ENCODE measurements at regions not wholly inside any gene's neighbourhood (a gene's known extent, or its start where the extent isn't known, plus 50 kb on each side); places are given as distances from the start of the nearest gene placed in this dataset.

GRCh38 chr14:96681829-96682228 lies 115.4 kb upstream of the VRK1 start:
- peak; percentile 4 for DNase-seq (ENCODE audit: low read depth)
- H3K4me3 ChIP-seq (ENCODE audit: low read depth, low read length), result no peak overlapping the region
- no peak for TF ChIP-seq CTCF (conservative IDR thresholded peaks at IDR 0.05; ENCODE audit: low read depth, low read length)

- TF ChIP-seq CTCF (conservative IDR thresholded peaks at IDR 0.05; ENCODE audit: low read depth, low read length), result no peak
- DNase-seq (ENCODE audit: low read depth), result no peak
- H3K4me3 ChIP-seq (ENCODE audit: low read depth, low read length), result no peak overlapping the region
These were observed 114.8 kb upstream of the VRK1 start for GRCh38 chr14:96682401-96682800.

GRCh38 chr14:96683562-96684289 lies 113.5 kb upstream of the VRK1 start:
- no peak for TF ChIP-seq CTCF (conservative IDR thresholded peaks at IDR 0.05; ENCODE audit: low read depth, low read length)
- no peak overlapping the region for H3K4me3 ChIP-seq (ENCODE audit: low read depth, low read length)
- DNase-seq (ENCODE audit: low read depth), result no peak

- no peak for TF ChIP-seq CTCF (conservative IDR thresholded peaks at IDR 0.05; ENCODE audit: low read depth, low read length)
- no peak for DNase-seq (ENCODE audit: low read depth)
These were observed 111.1 kb upstream of the VRK1 start for GRCh38 chr14:96686126-96686525.

GRCh38 chr14:96688629-96689028 lies 108.6 kb upstream of the VRK1 start:
- no peak for DNase-seq (ENCODE audit: low read depth)

More at GRCh38 chr14:96686126-96686525, 111.1 kb upstream of the VRK1 start:
- H3K4me3 ChIP-seq (ENCODE audit: low read depth, low read length), result no peak overlapping the region

GRCh38 chr14:96690713-96691383 lies 106.3 kb upstream of the VRK1 start:
- no peak for DNase-seq (ENCODE audit: low read depth)
- no peak for TF ChIP-seq CTCF (conservative IDR thresholded peaks at IDR 0.05; ENCODE audit: low read depth, low read length)
- H3K4me3 ChIP-seq (ENCODE audit: low read depth, low read length), result no peak overlapping the region

More at GRCh38 chr14:96688629-96689028, 108.6 kb upstream of the VRK1 start:
- H3K4me3 ChIP-seq (ENCODE audit: low read depth, low read length), result no peak overlapping the region
- TF ChIP-seq CTCF (conservative IDR thresholded peaks at IDR 0.05; ENCODE audit: low read depth, low read length), result no peak
